Activated CD4-positive, alpha-beta T cell treated with anti-CD3 and anti-CD28 coated beads, Interleukin-2, amount 10 ng/mL, durations not matched to agents 7 days and 5 days (primary cell): ENCODE measurements at regions not wholly inside any gene's neighbourhood (a gene's known extent, or its start where the extent isn't known, plus 50 kb on each side); places are given as distances from the start of the nearest gene placed in this dataset.

Experiments used
- CTCF ChIA-PET: fragments of 350-600 bp; sonication (Branson Sonifier 250); formaldehyde crosslinking; loops from one replicate; lab custom pipeline; 2021; ENCODE audit warnings: antibody characterized with exemption; lab: Charles Lee
- POLR2A ChIA-PET: fragments of 350-600 bp; sonication (Branson Sonifier 250); formaldehyde crosslinking; loops from one replicate; lab custom pipeline; 2021; ENCODE audit warnings: antibody characterized with exemption; lab: Charles Lee
- DNase-seq: peaks from one replicate; pipeline ENCODE4 v3.0.0-alpha.2; 2020
- H3K27ac Mint-ChIP-seq: one replicate; pipeline ENCODE4 v1.8.0; 2021; ENCODE audit warnings: mild to moderate bottlenecking, moderate library complexity, mixed read lengths
- H3K27me3 Mint-ChIP-seq: one replicate; pipeline ENCODE4 v1.8.0; 2021; ENCODE audit warnings: mixed read lengths
- H3K36me3 Mint-ChIP-seq: one replicate; pipeline ENCODE4 v1.8.0; 2021; ENCODE audit warnings: low read depth, mixed read lengths
- H3K4me1 Mint-ChIP-seq: one replicate; pipeline ENCODE4 v1.8.0; 2021; ENCODE audit warnings: mixed read lengths
- H3K4me3 Mint-ChIP-seq: one replicate; pipeline ENCODE4 v1.8.0; 2021; ENCODE audit warnings: mild to moderate bottlenecking, moderate library complexity, mixed read lengths
- H3K9me3 Mint-ChIP-seq: one replicate; pipeline ENCODE4 v1.8.0; 2021; ENCODE audit warnings: mixed read lengths

DNA sequence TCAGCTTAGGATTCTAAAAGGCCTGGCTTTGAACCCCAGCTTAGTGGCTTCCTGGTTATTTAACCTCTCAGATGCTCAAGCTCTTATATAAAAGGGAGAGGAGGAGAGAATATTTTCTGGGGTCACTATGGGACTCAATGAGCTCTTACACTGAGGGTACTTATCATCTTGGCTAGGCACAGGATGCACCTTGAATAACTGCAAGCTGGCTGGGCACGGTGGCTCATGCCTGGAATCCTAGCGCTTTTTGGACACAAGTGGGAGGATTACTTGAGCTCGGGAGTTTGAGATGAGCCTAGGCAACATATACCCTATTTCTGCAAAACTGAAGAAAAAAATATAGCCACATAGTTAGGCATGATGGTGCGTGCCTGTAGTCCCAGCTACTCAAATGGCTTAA, 665.3 kb upstream of the RBFOX1 start:
- H3K4me1 Mint-ChIP-seq = no peaks in the 10 kb centered on the region
- POLR2A ChIA-PET = no interaction called here
- H3K27ac Mint-ChIP-seq = no peak overlapping the region
- CTCF ChIA-PET = no interaction called here
- no peaks in the 10 kb centered on the region for H3K36me3 Mint-ChIP-seq
- no peak for DNase-seq
- no peak overlapping the region for H3K4me3 Mint-ChIP-seq
- no peaks in the 10 kb centered on the region for H3K27me3 Mint-ChIP-seq
- peaks cover 4% of the 10 kb centered on the region for H3K9me3 Mint-ChIP-seq

DNA sequence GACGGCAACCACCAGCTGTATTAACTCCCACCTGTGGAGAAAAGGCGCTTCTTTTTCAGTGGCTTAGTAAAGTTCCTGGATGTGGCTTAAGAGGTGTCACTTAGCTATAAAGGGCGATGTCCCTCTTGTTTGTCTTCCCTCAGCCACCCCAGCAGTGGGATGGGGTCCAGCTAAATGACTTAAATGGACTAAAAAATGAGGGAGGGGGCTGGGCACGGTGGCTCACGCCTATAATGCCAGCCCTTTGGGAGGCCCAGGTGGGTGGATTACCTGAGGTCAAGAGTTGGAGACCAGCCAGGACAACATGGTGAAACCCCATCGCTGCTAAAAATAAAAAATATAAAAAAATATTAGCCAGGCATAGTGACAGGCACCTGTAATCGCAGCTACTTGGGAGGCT, 667.5 kb upstream of the RBFOX1 start:
- Mint-ChIP-seq H3K27ac (no peak overlapping the region), H3K27me3 (no peaks in the 10 kb centered on the region), H3K9me3 (no peaks in the 10 kb centered on the region), H3K36me3 (no peaks in the 10 kb centered on the region), H3K4me1 (no peaks in the 10 kb centered on the region), H3K4me3 (no peak overlapping the region)
- POLR2A ChIA-PET = no interaction called here
- CTCF ChIA-PET = no interaction called here
- no peak for DNase-seq

DNA sequence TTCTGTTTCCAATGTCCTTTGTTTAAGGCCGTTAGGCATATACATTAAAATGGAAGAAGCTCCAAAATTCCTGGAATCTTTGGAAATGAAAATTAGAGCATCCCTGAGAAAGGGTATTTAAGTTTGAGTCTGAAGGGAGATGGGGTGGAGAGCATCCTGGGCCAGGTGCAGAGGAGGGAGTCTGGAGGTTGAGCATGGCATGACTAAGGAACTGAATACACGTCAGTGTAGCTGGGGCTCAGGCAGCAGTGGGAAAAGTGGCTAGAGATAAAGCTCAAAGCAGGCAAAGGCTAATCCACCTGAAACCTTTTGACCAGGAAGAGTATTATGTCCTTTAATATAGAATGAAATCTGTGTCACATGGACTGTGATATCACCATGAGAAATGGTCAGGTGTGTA, 669.0 kb upstream of the RBFOX1 start:
- no peaks in the 10 kb centered on the region for H3K27me3 Mint-ChIP-seq

GRCh38 chr16:6656760-6657159, 675.9 kb upstream of the RBFOX1 start:
- Mint-ChIP-seq H3K9me3 (peaks cover 3% of the 10 kb centered on the region), H3K4me3 (no peak overlapping the region), H3K27me3 (no peaks in the 10 kb centered on the region), H3K36me3 (no peaks in the 10 kb centered on the region), H3K27ac (no peak overlapping the region), H3K4me1 (no peaks in the 10 kb centered on the region)
- POLR2A ChIA-PET = no interaction called here
- CTCF ChIA-PET = no interaction called here
- no peak for DNase-seq

More for the DNA sequence above, 669.0 kb upstream of the RBFOX1 start:
- POLR2A ChIA-PET = no interaction called here
- no peaks in the 10 kb centered on the region for H3K36me3 Mint-ChIP-seq
- DNase-seq = no peak
- H3K4me1 Mint-ChIP-seq = no peaks in the 10 kb centered on the region
- no peak overlapping the region for H3K27ac Mint-ChIP-seq
- no peak overlapping the region for H3K4me3 Mint-ChIP-seq
- H3K9me3 Mint-ChIP-seq = no peaks in the 10 kb centered on the region
- CTCF ChIA-PET = no interaction called here

- ChIA-PET POLR2A (no interaction called here), CTCF (no interaction called here)
- Mint-ChIP-seq H3K4me3 (no peak overlapping the region), H3K36me3 (no peaks in the 10 kb centered on the region), H3K27ac (no peak overlapping the region), H3K9me3 (peaks cover 2% of the 10 kb centered on the region), H3K27me3 (peaks cover 4% of the 10 kb centered on the region), H3K4me1 (no peaks in the 10 kb centered on the region)
- no peak for DNase-seq
These were observed 685.8 kb upstream of the RBFOX1 start for GRCh38 chr16:6646891-6647290.

GRCh38 chr16:6645768-6646568, 686.7 kb upstream of the RBFOX1 start:
- DNase-seq = no peak
- Mint-ChIP-seq H3K9me3 (no peaks in the 10 kb centered on the region), H3K27ac (no peak overlapping the region), H3K4me3 (no peak overlapping the region), H3K36me3 (no peaks in the 10 kb centered on the region), H3K4me1 (no peaks in the 10 kb centered on the region), H3K27me3 (peaks cover 4% of the 10 kb centered on the region)
- ChIA-PET CTCF (no interaction called here), POLR2A (no interaction called here)

DNA sequence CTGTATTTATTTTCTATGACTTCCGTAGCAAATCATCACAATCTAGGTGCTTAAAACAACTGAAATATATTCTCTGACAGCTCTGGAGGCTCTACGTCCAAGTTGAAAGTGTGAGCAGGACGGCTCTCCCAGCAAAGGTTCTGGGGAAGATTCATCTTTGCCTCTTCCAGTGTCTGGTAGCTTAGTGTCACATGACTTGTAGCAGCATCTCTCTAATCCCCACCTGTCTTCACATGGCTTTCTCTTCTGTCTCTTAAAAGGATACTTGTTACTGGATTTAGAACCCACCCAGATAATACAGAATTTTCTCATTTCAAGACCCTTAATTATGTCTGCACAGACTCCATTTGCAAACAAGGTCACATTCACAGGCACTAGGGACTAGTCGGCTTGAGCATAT, 687.7 kb upstream of the RBFOX1 start:
- H3K9me3 Mint-ChIP-seq = no peaks in the 10 kb centered on the region
- no peaks in the 10 kb centered on the region for H3K36me3 Mint-ChIP-seq
- no peak overlapping the region for H3K27ac Mint-ChIP-seq
- POLR2A ChIA-PET = no interaction called here
- no peak for DNase-seq
- no peaks in the 10 kb centered on the region for H3K4me1 Mint-ChIP-seq
- H3K4me3 Mint-ChIP-seq = no peak overlapping the region
- CTCF ChIA-PET = no interaction called here
- H3K27me3 Mint-ChIP-seq = peaks cover 4% of the 10 kb centered on the region

DNA sequence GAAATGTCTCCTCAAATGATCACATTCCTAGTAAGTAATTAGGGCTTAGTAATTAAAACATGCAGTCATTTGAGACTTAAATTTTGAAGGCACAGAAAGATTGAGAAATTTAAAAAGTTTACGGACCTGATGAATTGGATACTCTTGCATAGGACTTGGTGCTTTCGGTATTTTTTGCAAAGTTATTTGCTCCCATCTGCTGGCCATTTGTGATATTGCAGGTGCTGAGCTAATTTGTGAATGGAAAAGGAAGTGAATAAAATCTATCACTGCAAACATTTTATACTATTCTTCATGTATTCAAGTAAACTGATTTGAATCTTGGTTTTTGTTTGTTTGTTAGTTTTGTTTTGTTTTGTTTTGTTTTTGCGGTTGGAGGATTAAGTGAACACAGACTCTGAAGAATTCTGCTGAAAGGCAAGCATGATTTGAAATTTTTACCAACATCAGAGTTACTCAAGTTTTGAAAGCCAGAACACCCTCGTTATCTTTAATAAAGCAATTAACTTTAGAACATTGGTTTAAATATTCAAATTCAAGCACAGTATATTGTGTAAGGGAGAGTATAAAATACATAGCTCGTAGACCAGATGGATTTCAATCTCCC, 689.5 kb upstream of the RBFOX1 start:
- H3K9me3 Mint-ChIP-seq = no peaks in the 10 kb centered on the region

GRCh38 chr16:6642271-6642670, 690.4 kb upstream of the RBFOX1 start:
- DNase-seq = no peak
- Mint-ChIP-seq H3K4me3 (no peak overlapping the region), H3K27ac (no peak overlapping the region), H3K36me3 (no peaks in the 10 kb centered on the region), H3K9me3 (no peaks in the 10 kb centered on the region), H3K27me3 (peaks cover 4% of the 10 kb centered on the region), H3K4me1 (no peaks in the 10 kb centered on the region)
- ChIA-PET POLR2A (no interaction called here), CTCF (no interaction called here)

More for the DNA sequence above, 689.5 kb upstream of the RBFOX1 start:
- no peak overlapping the region for H3K27ac Mint-ChIP-seq
- ChIA-PET CTCF (interaction anchor here (0.6 kb wide), 1 partner anchor 1030 kb away, joined by 3 read pairs; no protein-coding TSS in a partner anchor), POLR2A (no interaction called here)
- H3K36me3 Mint-ChIP-seq = no peaks in the 10 kb centered on the region
- peaks cover 4% of the 10 kb centered on the region for H3K27me3 Mint-ChIP-seq
- DNase-seq = peak; percentile 60
- no peaks in the 10 kb centered on the region for H3K4me1 Mint-ChIP-seq
- no peak overlapping the region for H3K4me3 Mint-ChIP-seq

DNA sequence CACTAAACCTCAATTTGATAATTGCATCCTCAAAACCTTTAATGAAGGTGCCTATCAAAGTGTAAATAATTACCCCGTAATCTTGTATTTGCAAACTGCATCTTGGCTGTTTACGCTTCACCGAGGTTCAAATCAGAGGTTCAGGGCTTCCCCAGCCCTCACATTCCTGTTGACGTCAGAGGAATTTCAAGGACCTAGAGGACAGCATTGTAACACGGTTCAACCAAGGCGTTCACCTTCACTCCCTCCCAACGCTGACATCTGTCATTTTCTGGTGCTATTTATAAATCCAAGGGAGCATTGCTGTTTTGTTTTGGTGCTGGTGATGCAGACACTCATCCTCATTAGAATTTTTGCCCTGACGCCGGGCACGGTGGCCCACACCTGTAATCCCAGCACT, 691.6 kb upstream of the RBFOX1 start:
- no peaks in the 10 kb centered on the region for H3K36me3 Mint-ChIP-seq
- peaks cover 4% of the 10 kb centered on the region for H3K27me3 Mint-ChIP-seq
- H3K9me3 Mint-ChIP-seq = no peaks in the 10 kb centered on the region
- no peak for DNase-seq
- H3K27ac Mint-ChIP-seq = no peak overlapping the region
- CTCF ChIA-PET = no interaction called here
- POLR2A ChIA-PET = no interaction called here
- H3K4me3 Mint-ChIP-seq = no peak overlapping the region
- no peaks in the 10 kb centered on the region for H3K4me1 Mint-ChIP-seq

GRCh38 chr16:6636457-6636856, 696.2 kb upstream of the RBFOX1 start:
- no peaks in the 10 kb centered on the region for H3K4me1 Mint-ChIP-seq
- no peak for DNase-seq
- no peaks in the 10 kb centered on the region for H3K36me3 Mint-ChIP-seq
- POLR2A ChIA-PET = no interaction called here
- no peak overlapping the region for H3K4me3 Mint-ChIP-seq
- H3K9me3 Mint-ChIP-seq = no peaks in the 10 kb centered on the region
- H3K27ac Mint-ChIP-seq = no peak overlapping the region
- CTCF ChIA-PET = no interaction called here
- no peaks in the 10 kb centered on the region for H3K27me3 Mint-ChIP-seq

- CTCF ChIA-PET = no interaction called here
- no peaks in the 10 kb centered on the region for H3K36me3 Mint-ChIP-seq
- no peaks in the 10 kb centered on the region for H3K27me3 Mint-ChIP-seq
- no peaks in the 10 kb centered on the region for H3K4me1 Mint-ChIP-seq
- no peak overlapping the region for H3K4me3 Mint-ChIP-seq
- no peaks in the 10 kb centered on the region for H3K9me3 Mint-ChIP-seq
- DNase-seq = no peak
- no peak overlapping the region for H3K27ac Mint-ChIP-seq
- POLR2A ChIA-PET = no interaction called here
These were observed 698.5 kb upstream of the RBFOX1 start for GRCh38 chr16:6634151-6634550.

- no peak overlapping the region for H3K27ac Mint-ChIP-seq
- POLR2A ChIA-PET = no interaction called here
- no peaks in the 10 kb centered on the region for H3K27me3 Mint-ChIP-seq
- CTCF ChIA-PET = no interaction called here
- H3K4me1 Mint-ChIP-seq = no peaks in the 10 kb centered on the region
- no peaks in the 10 kb centered on the region for H3K36me3 Mint-ChIP-seq
- DNase-seq = no peak
- no peaks in the 10 kb centered on the region for H3K9me3 Mint-ChIP-seq
- H3K4me3 Mint-ChIP-seq = no peak overlapping the region
These were observed 699.2 kb upstream of the RBFOX1 start for GRCh38 chr16:6633456-6633855.

- no peak for DNase-seq
- Mint-ChIP-seq H3K27ac (no peak overlapping the region), H3K4me3 (no peak overlapping the region), H3K9me3 (no peaks in the 10 kb centered on the region), H3K36me3 (no peaks in the 10 kb centered on the region), H3K27me3 (no peaks in the 10 kb centered on the region), H3K4me1 (no peaks in the 10 kb centered on the region)
- ChIA-PET CTCF (no interaction called here), POLR2A (no interaction called here)
These were observed 703.5 kb upstream of the RBFOX1 start for GRCh38 chr16:6629110-6629509.
